ENCODE measurements at regions not wholly inside any gene's neighbourhood (a gene's known extent, or its start where the extent isn't known, plus 50 kb on each side); places are given as distances from the start of the nearest gene placed in this dataset.

- TF ChIP-seq CTCF (conservative IDR thresholded peaks at IDR 0.05; ENCODE audit: low read length) (no peak), EZH2phosphoT487 (IDR thresholded peaks at IDR 0.05; ENCODE audit: borderline replicate concordance) (no peak)
These were observed 617.8 kb downstream of the MRPL39 start for GRCh38 chr21:24989516-24989915.

Measured in Loucy (cell line).